ENCODE measurements at regions not wholly inside any gene's neighbourhood (a gene's known extent, or its start where the extent isn't known, plus 50 kb on each side); places are given as distances from the start of the nearest gene placed in this dataset.

GRCh38 chr4:181524499-181524898, 718.7 kb upstream of the TENM3 start:
- H3K27me3 ChIP-seq (ENCODE audit: insufficient read depth, low read length) = no peaks in the 10 kb centered on the region
- no peak overlapping the region for H3K27ac ChIP-seq (ENCODE audit: low read depth, low read length)
- H3K4me2 ChIP-seq (ENCODE audit: insufficient read depth, low read length) = no peak overlapping the region

GRCh38 chr4:181525634-181526033, 717.6 kb upstream of the TENM3 start:
- no peaks in the 10 kb centered on the region for H4K20me1 ChIP-seq (ENCODE audit: insufficient read depth, low read length)
- TF ChIP-seq, protein P1, sequence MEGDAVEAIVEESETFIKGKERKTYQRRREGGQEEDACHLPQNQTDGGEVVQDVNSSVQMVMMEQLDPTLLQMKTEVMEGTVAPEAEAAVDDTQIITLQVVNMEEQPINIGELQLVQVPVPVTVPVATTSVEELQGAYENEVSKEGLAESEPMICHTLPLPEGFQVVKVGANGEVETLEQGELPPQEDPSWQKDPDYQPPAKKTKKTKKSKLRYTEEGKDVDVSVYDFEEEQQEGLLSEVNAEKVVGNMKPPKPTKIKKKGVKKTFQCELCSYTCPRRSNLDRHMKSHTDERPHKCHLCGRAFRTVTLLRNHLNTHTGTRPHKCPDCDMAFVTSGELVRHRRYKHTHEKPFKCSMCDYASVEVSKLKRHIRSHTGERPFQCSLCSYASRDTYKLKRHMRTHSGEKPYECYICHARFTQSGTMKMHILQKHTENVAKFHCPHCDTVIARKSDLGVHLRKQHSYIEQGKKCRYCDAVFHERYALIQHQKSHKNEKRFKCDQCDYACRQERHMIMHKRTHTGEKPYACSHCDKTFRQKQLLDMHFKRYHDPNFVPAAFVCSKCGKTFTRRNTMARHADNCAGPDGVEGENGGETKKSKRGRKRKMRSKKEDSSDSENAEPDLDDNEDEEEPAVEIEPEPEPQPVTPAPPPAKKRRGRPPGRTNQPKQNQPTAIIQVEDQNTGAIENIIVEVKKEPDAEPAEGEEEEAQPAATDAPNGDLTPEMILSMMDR (IDR thresholded peaks at IDR 0.05; ENCODE audit: extremely low read depth, low read depth, low read length) = no peak
- DNase-seq (ENCODE audit: insufficient read length, low spot score, missing footprints) = no peak

More at GRCh38 chr4:181524499-181524898, 718.7 kb upstream of the TENM3 start:
- Histone ChIP-seq H3K79me2 (ENCODE audit: insufficient read depth, low read length) (no peaks in the 10 kb centered on the region), H3K9me3 (ENCODE audit: low read depth, low read length) (no peaks in the 10 kb centered on the region), H3K36me3 (ENCODE audit: insufficient read depth, low read length) (no peaks in the 10 kb centered on the region), H3K4me1 (ENCODE audit: insufficient read depth, low read length) (no peaks in the 10 kb centered on the region), H2AFZ (ENCODE audit: low read length) (no peak overlapping the region), H4K20me1 (ENCODE audit: insufficient read depth, low read length) (no peaks in the 10 kb centered on the region), H3K4me3 (ENCODE audit: insufficient read depth, low read length) (no peak overlapping the region)
- TF ChIP-seq, protein P1 (IDR thresholded peaks at IDR 0.05; ENCODE audit: extremely low read depth, low read depth, low read length) = no peak
- DNase-seq (ENCODE audit: insufficient read length, low spot score, missing footprints) = no peak

DNA sequence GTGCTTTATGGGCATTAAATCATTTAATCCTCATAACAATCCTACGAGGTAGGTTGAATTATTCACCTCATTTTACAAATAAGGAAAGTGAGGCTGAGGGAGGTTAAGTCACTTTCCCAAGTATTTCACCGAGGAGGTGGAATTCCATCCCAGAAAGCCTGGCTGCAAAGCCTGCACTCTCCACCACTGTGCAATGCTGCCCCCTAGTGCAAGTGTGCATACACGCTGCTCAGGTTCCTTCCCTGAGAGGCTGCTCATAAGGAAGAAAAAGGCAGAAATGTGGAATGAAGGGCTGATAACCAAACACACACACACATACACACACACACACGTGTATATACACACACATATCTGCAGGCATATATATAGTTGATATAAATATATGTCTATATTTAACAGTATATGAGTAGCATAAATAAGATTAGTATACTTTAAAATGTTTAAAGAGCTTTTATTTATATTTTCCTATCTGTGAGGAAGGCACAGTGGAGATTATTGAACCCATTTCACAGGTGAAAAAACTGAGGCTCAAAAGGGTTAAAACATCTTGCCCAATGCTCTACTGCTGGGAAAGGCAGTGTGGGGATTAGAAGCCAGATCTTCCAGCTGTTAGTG, 714.5 kb upstream of the TENM3 start:
- H3K9me3 ChIP-seq (ENCODE audit: low read depth, low read length) = no peaks in the 10 kb centered on the region
- H3K36me3 ChIP-seq (ENCODE audit: insufficient read depth, low read length) = no peaks in the 10 kb centered on the region

More at GRCh38 chr4:181525634-181526033, 717.6 kb upstream of the TENM3 start:
- Histone ChIP-seq H3K4me2 (ENCODE audit: insufficient read depth, low read length) (no peak overlapping the region), H3K9me3 (ENCODE audit: low read depth, low read length) (no peaks in the 10 kb centered on the region), H3K4me3 (ENCODE audit: insufficient read depth, low read length) (no peak overlapping the region), H3K4me1 (ENCODE audit: insufficient read depth, low read length) (no peaks in the 10 kb centered on the region), H3K79me2 (ENCODE audit: insufficient read depth, low read length) (no peaks in the 10 kb centered on the region), H3K36me3 (ENCODE audit: insufficient read depth, low read length) (no peaks in the 10 kb centered on the region), H3K27me3 (ENCODE audit: insufficient read depth, low read length) (no peaks in the 10 kb centered on the region), H2AFZ (ENCODE audit: low read length) (no peak overlapping the region), H3K27ac (ENCODE audit: low read depth, low read length) (no peak overlapping the region)

GRCh38 chr4:181529537-181529936, 713.7 kb upstream of the TENM3 start:
- no peak overlapping the region for H3K27ac ChIP-seq (ENCODE audit: low read depth, low read length)
- H3K4me3 ChIP-seq (ENCODE audit: insufficient read depth, low read length) = no peak overlapping the region
- DNase-seq (ENCODE audit: insufficient read length, low spot score, missing footprints) = no peak
- H3K4me1 ChIP-seq (ENCODE audit: insufficient read depth, low read length) = no peaks in the 10 kb centered on the region
- H3K9me3 ChIP-seq (ENCODE audit: low read depth, low read length) = no peaks in the 10 kb centered on the region
- H3K27me3 ChIP-seq (ENCODE audit: insufficient read depth, low read length) = no peaks in the 10 kb centered on the region
- H4K20me1 ChIP-seq (ENCODE audit: insufficient read depth, low read length) = no peaks in the 10 kb centered on the region
- no peaks in the 10 kb centered on the region for H3K79me2 ChIP-seq (ENCODE audit: insufficient read depth, low read length)
- TF ChIP-seq, protein P1 (IDR thresholded peaks at IDR 0.05; ENCODE audit: extremely low read depth, low read depth, low read length) = no peak
- no peaks in the 10 kb centered on the region for H3K36me3 ChIP-seq (ENCODE audit: insufficient read depth, low read length)
- no peak overlapping the region for H2AFZ ChIP-seq (ENCODE audit: low read length)
- no peak overlapping the region for H3K4me2 ChIP-seq (ENCODE audit: insufficient read depth, low read length)

More for the DNA sequence above, 714.5 kb upstream of the TENM3 start:
- Histone ChIP-seq H3K4me3 (ENCODE audit: insufficient read depth, low read length) (no peak overlapping the region), H2AFZ (ENCODE audit: low read length) (no peak overlapping the region), H3K27me3 (ENCODE audit: insufficient read depth, low read length) (no peaks in the 10 kb centered on the region), H3K79me2 (ENCODE audit: insufficient read depth, low read length) (no peaks in the 10 kb centered on the region), H4K20me1 (ENCODE audit: insufficient read depth, low read length) (no peaks in the 10 kb centered on the region), H3K4me1 (ENCODE audit: insufficient read depth, low read length) (no peaks in the 10 kb centered on the region), H3K27ac (ENCODE audit: low read depth, low read length) (no peak overlapping the region), H3K4me2 (ENCODE audit: insufficient read depth, low read length) (peak overlapping the region; percentile 9)
- TF ChIP-seq, protein P1 (IDR thresholded peaks at IDR 0.05; ENCODE audit: extremely low read depth, low read depth, low read length) = peak; percentile 95
- DNase-seq (ENCODE audit: insufficient read length, low spot score, missing footprints) = peak; percentile 45
